ENCODE measurements at regions not wholly inside any gene's neighbourhood (a gene's known extent, or its start where the extent isn't known, plus 50 kb on each side); places are given as distances from the start of the nearest gene placed in this dataset.

DNA sequence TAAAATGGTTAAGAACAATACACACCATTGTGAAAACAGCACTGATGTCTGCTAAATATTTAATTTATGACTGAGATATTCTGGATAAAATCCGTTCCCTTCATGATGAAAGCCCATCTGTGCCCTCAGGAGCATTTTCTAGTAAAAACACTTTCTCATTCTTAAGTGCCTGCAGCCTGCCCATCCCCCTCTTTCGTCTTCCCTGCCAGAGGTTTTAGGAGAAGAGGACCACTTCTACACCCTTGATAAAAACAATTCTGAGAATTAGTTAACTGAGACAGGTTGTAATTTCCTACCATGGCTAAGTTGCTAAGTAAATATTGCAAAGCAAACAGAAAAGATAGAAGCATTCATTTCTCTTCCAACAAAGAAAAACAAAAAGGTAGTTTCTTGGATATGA lies 272.6 kb downstream of the ATPSCKMT start (continued):
- TF ChIP-seq ZFX (IDR thresholded peaks at IDR 0.05) = no peak
- TF ChIP-seq JUND (IDR thresholded peaks at IDR 0.05) = no peak

DNA sequence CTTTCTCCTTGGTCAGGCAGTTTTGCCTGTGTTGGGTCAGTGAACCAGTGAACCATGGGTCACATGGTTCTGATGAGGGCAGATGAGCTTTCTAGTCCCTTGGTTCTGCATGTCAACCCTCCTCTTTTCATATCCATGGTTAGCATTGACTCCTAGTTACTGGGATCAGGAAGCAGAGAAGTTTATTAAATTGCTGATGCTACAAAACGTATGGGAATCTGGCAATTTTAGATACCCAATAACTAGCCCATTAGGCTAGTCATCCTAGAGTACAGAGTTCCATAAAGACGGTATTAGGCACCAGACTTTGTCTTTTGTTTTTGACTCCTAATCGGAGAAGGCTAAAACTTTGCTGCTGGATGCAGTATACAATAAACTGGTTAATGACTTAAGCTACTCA lies 273.1 kb downstream of the ATPSCKMT start:
- Histone ChIP-seq H3K27ac (ENCODE audit: low read depth, low read length) (no peak overlapping the region), H3K4me2 (ENCODE audit: low read length) (no peak overlapping the region), H3K9me3 (ENCODE audit: control insufficient read depth in 1 of 2, insufficient read depth in 1 of 2, low read depth in 1 of 2, low read length in 2 of 2) (no peaks in the 10 kb centered on the region), H4K20me1 (ENCODE audit: insufficient read depth) (no peaks in the 10 kb centered on the region), H3K9ac (ENCODE audit: low read length) (no peak overlapping the region), H3K36me3 (ENCODE audit: control insufficient read depth in 1 of 2, insufficient read depth in 2 of 2, low read length in 2 of 2) (no peaks in the 10 kb centered on the region), H2AFZ (ENCODE audit: low read depth, low read length, poor library complexity, severe bottlenecking) (no peak overlapping the region), H3K9me2 (ENCODE audit: insufficient read depth) (no peaks in the 10 kb centered on the region), H3K27me3 (ENCODE audit: insufficient read depth, low read length) (no peaks in the 10 kb centered on the region), H3K79me2 (ENCODE audit: insufficient read depth, low read length) (no peaks in the 10 kb centered on the region), H3K4me3 (replicated peaks in 1 of 2; ENCODE audit: low read depth in 1 of 2, low read length in 2 of 2) (no peak overlapping the region), H3K4me1 (ENCODE audit: control insufficient read depth in 1 of 2, insufficient read depth in 2 of 2, low read length in 2 of 2) (no peaks in the 10 kb centered on the region)
- intact Hi-C loops (cut with micrococcal nuclease) = no loop called here
- CTCF ChIA-PET = no interaction called here
- TF ChIP-seq EZH2 (IDR thresholded peaks at IDR 0.05) = no peak
- no peak for TF ChIP-seq SRF (IDR thresholded peaks at IDR 0.05; ENCODE audit: low read depth)
- no peak for TF ChIP-seq EGR1 (IDR thresholded peaks at IDR 0.05; ENCODE audit: low read depth)
- TF ChIP-seq POLR2AphosphoS5 (IDR thresholded peaks at IDR 0.05; ENCODE audit: low read depth, low read length) = no peak
- TF ChIP-seq SIN3A (IDR thresholded peaks at IDR 0.05; ENCODE audit: low read depth) = no peak
- TF ChIP-seq, protein P1, sequence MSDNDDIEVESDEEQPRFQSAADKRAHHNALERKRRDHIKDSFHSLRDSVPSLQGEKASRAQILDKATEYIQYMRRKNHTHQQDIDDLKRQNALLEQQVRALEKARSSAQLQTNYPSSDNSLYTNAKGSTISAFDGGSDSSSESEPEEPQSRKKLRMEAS (IDR thresholded peaks at IDR 0.05) = no peak
- TF ChIP-seq SP1 (IDR thresholded peaks at IDR 0.05; ENCODE audit: low read depth) = no peak
- TF ChIP-seq RAD21 (IDR thresholded peaks at IDR 0.05; ENCODE audit: low read depth) = no peak
- TF ChIP-seq CEBPB (IDR thresholded peaks at IDR 0.05; ENCODE audit: low read depth) = no peak
- ATAC-seq (no peak), DNase-seq (ENCODE audit: low read depth, low spot score) (no peak)
- BruUV-seq (replicated peaks) = no TSS peak
- RAD21 ChIA-PET (ENCODE audit: low non-redundant PET in 1 of 2, low total read pairs in 2 of 2, uncharacterized antibody in 2 of 2, unreplicated experiment in 2 of 2) = no interaction called here
- POLR2A ChIA-PET = no interaction called here

DNA sequence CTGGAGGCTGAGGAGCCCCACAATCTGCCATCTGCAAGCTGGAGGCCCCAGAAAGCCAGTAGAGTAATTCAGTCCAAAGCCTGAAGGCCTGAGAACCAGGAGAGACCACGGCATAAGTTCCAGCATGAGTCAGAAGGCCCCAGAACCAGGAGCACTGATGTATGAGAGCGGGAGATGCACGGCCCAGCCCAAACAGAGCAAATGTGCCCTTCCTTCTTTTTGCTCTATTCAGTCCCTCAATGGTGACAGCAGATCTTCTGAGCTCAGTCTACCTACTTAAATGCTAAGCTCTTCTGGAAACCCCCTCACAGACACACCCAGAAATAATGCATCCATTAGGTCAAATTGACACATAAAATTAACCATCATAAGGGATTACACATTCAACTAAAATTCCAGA lies 277.6 kb downstream of the ATPSCKMT start:
- DNase-seq (ENCODE audit: low read depth, low spot score) (no peak), ATAC-seq (no peak)
- H3K4me1 ChIP-seq (ENCODE audit: control insufficient read depth in 1 of 2, insufficient read depth in 2 of 2, low read length in 2 of 2) = no peaks in the 10 kb centered on the region
- RAD21 ChIA-PET (ENCODE audit: low non-redundant PET in 1 of 2, low total read pairs in 2 of 2, uncharacterized antibody in 2 of 2, unreplicated experiment in 2 of 2) = no interaction called here
- no peak for TF ChIP-seq FOSL1 (IDR thresholded peaks at IDR 0.05; ENCODE audit: low read depth)
- TF ChIP-seq, protein P2, sequence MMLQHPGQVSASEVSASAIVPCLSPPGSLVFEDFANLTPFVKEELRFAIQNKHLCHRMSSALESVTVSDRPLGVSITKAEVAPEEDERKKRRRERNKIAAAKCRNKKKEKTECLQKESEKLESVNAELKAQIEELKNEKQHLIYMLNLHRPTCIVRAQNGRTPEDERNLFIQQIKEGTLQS (IDR thresholded peaks at IDR 0.05) = no peak
- no peak for TF ChIP-seq JUND (IDR thresholded peaks at IDR 0.05)
- no peak for TF ChIP-seq ZNF274 (IDR thresholded peaks at IDR 0.05; ENCODE audit: low read depth, low read length)
- no peak for TF ChIP-seq ELF1 (IDR thresholded peaks at IDR 0.05; ENCODE audit: borderline replicate concordance, low read depth)
- TF ChIP-seq, protein P3, sequence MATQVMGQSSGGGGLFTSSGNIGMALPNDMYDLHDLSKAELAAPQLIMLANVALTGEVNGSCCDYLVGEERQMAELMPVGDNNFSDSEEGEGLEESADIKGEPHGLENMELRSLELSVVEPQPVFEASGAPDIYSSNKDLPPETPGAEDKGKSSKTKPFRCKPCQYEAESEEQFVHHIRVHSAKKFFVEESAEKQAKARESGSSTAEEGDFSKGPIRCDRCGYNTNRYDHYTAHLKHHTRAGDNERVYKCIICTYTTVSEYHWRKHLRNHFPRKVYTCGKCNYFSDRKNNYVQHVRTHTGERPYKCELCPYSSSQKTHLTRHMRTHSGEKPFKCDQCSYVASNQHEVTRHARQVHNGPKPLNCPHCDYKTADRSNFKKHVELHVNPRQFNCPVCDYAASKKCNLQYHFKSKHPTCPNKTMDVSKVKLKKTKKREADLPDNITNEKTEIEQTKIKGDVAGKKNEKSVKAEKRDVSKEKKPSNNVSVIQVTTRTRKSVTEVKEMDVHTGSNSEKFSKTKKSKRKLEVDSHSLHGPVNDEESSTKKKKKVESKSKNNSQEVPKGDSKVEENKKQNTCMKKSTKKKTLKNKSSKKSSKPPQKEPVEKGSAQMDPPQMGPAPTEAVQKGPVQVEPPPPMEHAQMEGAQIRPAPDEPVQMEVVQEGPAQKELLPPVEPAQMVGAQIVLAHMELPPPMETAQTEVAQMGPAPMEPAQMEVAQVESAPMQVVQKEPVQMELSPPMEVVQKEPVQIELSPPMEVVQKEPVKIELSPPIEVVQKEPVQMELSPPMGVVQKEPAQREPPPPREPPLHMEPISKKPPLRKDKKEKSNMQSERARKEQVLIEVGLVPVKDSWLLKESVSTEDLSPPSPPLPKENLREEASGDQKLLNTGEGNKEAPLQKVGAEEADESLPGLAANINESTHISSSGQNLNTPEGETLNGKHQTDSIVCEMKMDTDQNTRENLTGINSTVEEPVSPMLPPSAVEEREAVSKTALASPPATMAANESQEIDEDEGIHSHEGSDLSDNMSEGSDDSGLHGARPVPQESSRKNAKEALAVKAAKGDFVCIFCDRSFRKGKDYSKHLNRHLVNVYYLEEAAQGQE (IDR thresholded peaks at IDR 0.05; ENCODE audit: low read depth) = no peak
- no peak for TF ChIP-seq EZH2phosphoT487 (IDR thresholded peaks at IDR 0.05; ENCODE audit: borderline replicate concordance)
- TF ChIP-seq TCF7L2 (IDR thresholded peaks at IDR 0.05; ENCODE audit: borderline replicate concordance, extremely low read depth, insufficient read depth, insufficient read length) = no peak
- TF ChIP-seq EZH2 (IDR thresholded peaks at IDR 0.05) = no peak
- TF ChIP-seq POLR2A (IDR thresholded peaks at IDR 0.05; ENCODE audit: borderline replicate concordance, extremely low read depth, insufficient read depth, insufficient read length) = no peak
- no peak for TF ChIP-seq SP1 (IDR thresholded peaks at IDR 0.05; ENCODE audit: low read depth)
- no peaks in the 10 kb centered on the region for H3K27me3 ChIP-seq (ENCODE audit: insufficient read depth, low read length)
- no peaks in the 10 kb centered on the region for H3K36me3 ChIP-seq (ENCODE audit: control insufficient read depth in 1 of 2, insufficient read depth in 2 of 2, low read length in 2 of 2)
- no peak overlapping the region for H3K4me3 ChIP-seq (replicated peaks in 1 of 2; ENCODE audit: low read depth in 1 of 2, low read length in 2 of 2)
- H3K27ac ChIP-seq (ENCODE audit: low read depth, low read length) = no peak overlapping the region
- CTCF ChIA-PET = no interaction called here
- H3K79me2 ChIP-seq (ENCODE audit: insufficient read depth, low read length) = no peaks in the 10 kb centered on the region
- H4K20me1 ChIP-seq (ENCODE audit: insufficient read depth) = no peaks in the 10 kb centered on the region
- H2AFZ ChIP-seq (ENCODE audit: low read depth, low read length, poor library complexity, severe bottlenecking) = no peak overlapping the region
- no peak overlapping the region for H3K4me2 ChIP-seq (ENCODE audit: low read length)
- no peak overlapping the region for H3K9ac ChIP-seq (ENCODE audit: low read length)
- no peaks in the 10 kb centered on the region for H3K9me3 ChIP-seq (ENCODE audit: control insufficient read depth in 1 of 2, insufficient read depth in 1 of 2, low read depth in 1 of 2, low read length in 2 of 2)
- intact Hi-C loops (cut with micrococcal nuclease) = no loop called here
- BruUV-seq (replicated peaks) = no TSS peak
- no peaks in the 10 kb centered on the region for H3K9me2 ChIP-seq (ENCODE audit: insufficient read depth)
- POLR2A ChIA-PET = no interaction called here
